PC-3 (cell line): ENCODE measurements at regions not wholly inside any gene's neighbourhood (a gene's known extent, or its start where the extent isn't known, plus 50 kb on each side); places are given as distances from the start of the nearest gene placed in this dataset.

Source experiments
- ATAC-seq: fragments of 200-7000 bp; cut with Tn5 transposase; 2 replicates; pipeline ENCODE4 v1.9.1; 2020; ENCODE audit warnings: mild to moderate bottlenecking, moderate library complexity
- BruUV-seq: library from RNA; stranded (reverse); fragments of 400-500 nt; replicated peaks from 2 replicates; lab custom pipeline; 2021; lab: Mats Ljungman, UMichigan
- CTCF ChIA-PET: fragments of 300-600 bp; sonication (Branson Sonifier 250); formaldehyde crosslinking; loops from one replicate; lab custom pipeline; 2022; ENCODE audit warnings: antibody characterized with exemption; lab: Charles Lee
- POLR2A ChIA-PET: fragments of 300-600 bp; sonication (Branson Sonifier 250); formaldehyde crosslinking; loops from one replicate; lab custom pipeline; 2022; ENCODE audit warnings: antibody characterized with exemption; ENCODE audit not compliant: unreplicated experiment; lab: Charles Lee
- DNase-seq: peaks from one replicate; pipeline ENCODE4 v3.0.0-alpha.2; 2015
- H2AFZ ChIP-seq: fragments of 300-600 bp; sonication (generic); 2 replicates; pipeline ENCODE4 v1.6.0; 2016; ENCODE audit warnings: antibody characterized with exemption, low read length
- H3F3A ChIP-seq: fragments of 300-600 bp; sonication (generic); one replicate; pipeline ENCODE4 v1.6.0; 2017; ENCODE audit warnings: antibody characterized with exemption, low read length, control low read depth, mild to moderate bottlenecking; ENCODE audit not compliant: unreplicated experiment
- H3K27ac ChIP-seq: fragments of 300-600 bp; sonication (generic); 2 replicates; pipeline ENCODE4 v1.5.1; 2016; ENCODE audit warnings: mild to moderate bottlenecking, low read length
- H3K27me3 ChIP-seq: fragments of 300-600 bp; sonication (generic); 2 replicates; pipeline ENCODE4 v1.6.1; 2016; ENCODE audit warnings: low read length, mixed read lengths
- H3K36me3 ChIP-seq: fragments of 300-600 bp; sonication (generic); 2 replicates; pipeline ENCODE4 v1.6.1; 2016; ENCODE audit warnings: low read depth, mixed run types, low read length, mixed read lengths
- H3K4me1 ChIP-seq: fragments of 300-600 bp; sonication (generic); 2 replicates; pipeline ENCODE4 v1.5.1; 2016; ENCODE audit warnings: low read length; ENCODE audit not compliant: insufficient read depth
- H3K4me2 ChIP-seq: fragments of 300-600 bp; sonication (generic); 2 replicates; pipeline ENCODE4 v1.6.0; 2016; ENCODE audit warnings: low read length
- H3K4me3 ChIP-seq: fragments of 300-600 bp; sonication (generic); 2 replicates; pipeline ENCODE4 v1.5.1; 2016; ENCODE audit warnings: mild to moderate bottlenecking, low read length, mixed read lengths
- H3K79me2 ChIP-seq: fragments of 300-600 bp; sonication (generic); 2 replicates; pipeline ENCODE4 v1.6.1; 2017; ENCODE audit warnings: low read length, mixed read lengths
- H3K9ac ChIP-seq: fragments of 300-600 bp; sonication (generic); 2 replicates; pipeline ENCODE4 v1.6.0; 2016; ENCODE audit warnings: mild to moderate bottlenecking, low read length
- H3K9me2 ChIP-seq: fragments of 300-600 bp; sonication (generic); replicated peaks from 2 replicates; pipeline ENCODE4 v1.6.1; 2016; ENCODE audit warnings: mixed run types, low read length, mixed read lengths
- H3K9me3 ChIP-seq: fragments of 300-600 bp; sonication (generic); 2 replicates; pipeline ENCODE4 v1.6.1; 2016; ENCODE audit warnings: low read length, mixed read lengths
- H4K20me1 ChIP-seq: fragments of 300-600 bp; sonication (generic); 2 replicates; pipeline ENCODE4 v1.6.1; 2016; ENCODE audit warnings: low read length, mixed read lengths
- CTCF ChIP-seq: fragments of 300-600 bp; sonication (generic); conservative IDR thresholded peaks from 2 replicates; pipeline ENCODE4 v1.5.1; 2017; ENCODE audit warnings: antibody characterized with exemption, low read depth, mild to moderate bottlenecking, low read length
- EZH2 ChIP-seq: fragments of 300-600 bp; sonication (generic); IDR thresholded peaks from one replicate; pipeline ENCODE4 v1.6.1; 2017; ENCODE audit warnings: antibody characterized with exemption, mild to moderate bottlenecking, low read length; ENCODE audit not compliant: unreplicated experiment
- EZH2phosphoT487 ChIP-seq: fragments of 300-600 bp; sonication (generic); IDR thresholded peaks from 2 replicates; pipeline ENCODE4 v1.6.1; 2018; ENCODE audit warnings: mild to moderate bottlenecking, antibody characterized with exemption, low read length, borderline replicate concordance
- intact Hi-C: fragments of 100-400 bp; cut with micrococcal nuclease; formaldehyde crosslinking; loops from 2 replicates; pipeline ENCODE4 v1.9.0; 2023

- 0 out of 2 replicates have a peak, but pooled peaks cover 3% of the 10 kb centered on the region for H3K9me3 ChIP-seq
- H4K20me1 ChIP-seq, result no peaks in the 10 kb centered on the region
- H3K4me3 ChIP-seq, result no peak overlapping the region
- H2AFZ ChIP-seq, result no peak overlapping the region
- no peaks in the 10 kb centered on the region for H3K79me2 ChIP-seq
- H3K4me2 ChIP-seq, result no peak overlapping the region
- no peak overlapping the region for H3K9ac ChIP-seq
- POLR2A ChIA-PET, result no interaction called here
- BruUV-seq, result no TSS peak
- no peak for ATAC-seq
- CTCF ChIA-PET, result interaction anchor here (1.6 to 2.1 kb wide), 2 partner anchors 132 to 191 kb away, joined by 4 to 10 read pairs; no protein-coding TSS in a partner anchor
- H3K27me3 ChIP-seq, result no peaks in the 10 kb centered on the region
- intact Hi-C loops, result loop anchor here (1.0 to 10.0 kb wide), 6 partner anchors 69 to 557 kb away; partner anchors contain the start of gene LGALSL
- H3K36me3 ChIP-seq, result no peaks in the 10 kb centered on the region
- TF ChIP-seq EZH2phosphoT487, result no peak
- no peak for TF ChIP-seq EZH2
- no peak for TF ChIP-seq CTCF
- H3K4me1 ChIP-seq, result peaks cover 38% of the 10 kb centered on the region
- DNase-seq, result no peak
- H3K27ac ChIP-seq, result no peak overlapping the region
- H3F3A ChIP-seq, result no peaks in the 10 kb centered on the region
- no peaks in the 10 kb centered on the region for H3K9me2 ChIP-seq
These were observed 121.9 kb upstream of the LGALSL start for GRCh38 chr2:64331849-64332699.

GRCh38 chr2:64336171-64336570 lies 117.8 kb upstream of the LGALSL start:
- H3K9ac ChIP-seq, result no peak overlapping the region
- H3K27ac ChIP-seq, result peak overlapping the region; percentile 31; the same call in 1 of the 2 replicates
- intact Hi-C loops, result loop anchor here (10.0 kb wide), 1 partner anchor 119 kb away; the partner anchor contains the start of gene LGALSL
- no peaks in the 10 kb centered on the region for H3K27me3 ChIP-seq
- H3K9me3 ChIP-seq, result 0 out of 2 replicates have a peak, but pooled peaks cover 3% of the 10 kb centered on the region
- DNase-seq, result peak; percentile 74
- no peaks in the 10 kb centered on the region for H3K79me2 ChIP-seq
- H3K36me3 ChIP-seq, result no peaks in the 10 kb centered on the region
- no peak overlapping the region for H3K4me3 ChIP-seq
- no peak overlapping the region for H2AFZ ChIP-seq
- peak; percentile 57 for ATAC-seq
- BruUV-seq, result no TSS peak
- no peaks in the 10 kb centered on the region for H3F3A ChIP-seq
- no peak overlapping the region for H3K4me2 ChIP-seq
- H3K4me1 ChIP-seq, result peaks cover 34% of the 10 kb centered on the region
- H3K9me2 ChIP-seq, result no peaks in the 10 kb centered on the region
- TF ChIP-seq EZH2 (no peak), EZH2phosphoT487 (no peak)
- CTCF ChIA-PET, result no interaction called here
- no peaks in the 10 kb centered on the region for H4K20me1 ChIP-seq
- POLR2A ChIA-PET, result interaction anchor here (0.5 kb wide), 1 partner anchor 134 kb away, joined by 11 read pairs; no protein-coding TSS in a partner anchor

GRCh38 chr2:64337314-64337713 lies 116.6 kb upstream of the LGALSL start:
- H3F3A ChIP-seq, result no peaks in the 10 kb centered on the region
- no peaks in the 10 kb centered on the region for H4K20me1 ChIP-seq
- ATAC-seq (no peak), DNase-seq (no peak)
- H3K27me3 ChIP-seq, result no peaks in the 10 kb centered on the region
- H3K4me1 ChIP-seq, result peaks cover 37% of the 10 kb centered on the region
- ChIA-PET POLR2A (no interaction called here), CTCF (no interaction called here)
- intact Hi-C loops, result loop anchor here (10.0 kb wide), 1 partner anchor 117 kb away; the partner anchor contains the start of gene LGALSL
- no peak overlapping the region for H3K4me2 ChIP-seq
- H3K36me3 ChIP-seq, result no peaks in the 10 kb centered on the region
- H3K4me3 ChIP-seq, result no peak overlapping the region
- no peaks in the 10 kb centered on the region for H3K9me2 ChIP-seq
- no peaks in the 10 kb centered on the region for H3K79me2 ChIP-seq
- no peak overlapping the region for H3K9ac ChIP-seq
- H3K27ac ChIP-seq, result no peak overlapping the region
- no TSS peak for BruUV-seq
- no peak overlapping the region for H2AFZ ChIP-seq
- TF ChIP-seq EZH2 (no peak), CTCF (no peak), EZH2phosphoT487 (no peak)
- 0 out of 2 replicates have a peak, but pooled peaks cover 3% of the 10 kb centered on the region for H3K9me3 ChIP-seq
